ENCODE measurements at regions not wholly inside any gene's neighbourhood (a gene's known extent, or its start where the extent isn't known, plus 50 kb on each side); places are given as distances from the start of the nearest gene placed in this dataset.

DNA sequence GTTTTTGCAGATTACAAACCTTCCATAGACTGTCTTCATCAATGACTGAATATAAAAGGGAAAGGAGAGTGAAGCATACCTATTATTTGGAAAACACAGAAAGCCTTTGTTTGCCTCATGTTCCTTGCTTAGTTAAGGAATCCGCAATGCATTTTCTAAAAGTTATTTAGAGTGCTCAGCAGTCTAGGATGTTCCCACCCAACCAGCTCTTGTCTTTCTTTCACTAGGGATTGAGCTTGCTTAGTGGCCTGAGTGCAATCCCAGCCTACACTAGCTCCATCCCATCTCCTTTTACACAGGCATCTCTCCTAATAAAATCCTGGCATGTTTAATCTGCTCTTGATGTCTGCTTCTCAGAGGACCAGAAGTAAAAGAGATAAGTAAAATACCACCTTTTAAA is 850.5 kb upstream of the GJE1 start:
- no peaks in the 10 kb centered on the region for H3K27me3 ChIP-seq (ENCODE audit: control insufficient read depth, insufficient read depth, low read length)
- DNase-seq (ENCODE audit: low read depth) (no peak), FAIRE-seq (no peak)
- TF ChIP-seq, protein P1, sequence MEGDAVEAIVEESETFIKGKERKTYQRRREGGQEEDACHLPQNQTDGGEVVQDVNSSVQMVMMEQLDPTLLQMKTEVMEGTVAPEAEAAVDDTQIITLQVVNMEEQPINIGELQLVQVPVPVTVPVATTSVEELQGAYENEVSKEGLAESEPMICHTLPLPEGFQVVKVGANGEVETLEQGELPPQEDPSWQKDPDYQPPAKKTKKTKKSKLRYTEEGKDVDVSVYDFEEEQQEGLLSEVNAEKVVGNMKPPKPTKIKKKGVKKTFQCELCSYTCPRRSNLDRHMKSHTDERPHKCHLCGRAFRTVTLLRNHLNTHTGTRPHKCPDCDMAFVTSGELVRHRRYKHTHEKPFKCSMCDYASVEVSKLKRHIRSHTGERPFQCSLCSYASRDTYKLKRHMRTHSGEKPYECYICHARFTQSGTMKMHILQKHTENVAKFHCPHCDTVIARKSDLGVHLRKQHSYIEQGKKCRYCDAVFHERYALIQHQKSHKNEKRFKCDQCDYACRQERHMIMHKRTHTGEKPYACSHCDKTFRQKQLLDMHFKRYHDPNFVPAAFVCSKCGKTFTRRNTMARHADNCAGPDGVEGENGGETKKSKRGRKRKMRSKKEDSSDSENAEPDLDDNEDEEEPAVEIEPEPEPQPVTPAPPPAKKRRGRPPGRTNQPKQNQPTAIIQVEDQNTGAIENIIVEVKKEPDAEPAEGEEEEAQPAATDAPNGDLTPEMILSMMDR (IDR thresholded peaks at IDR 0.05; ENCODE audit: insufficient read depth, low read length, severe bottlenecking): no peak
- no peaks in the 10 kb centered on the region for H3K36me3 ChIP-seq (ENCODE audit: control insufficient read depth, insufficient read depth, low read length)
- H3K4me3 ChIP-seq (ENCODE audit: low read depth, low read length): no peak overlapping the region

GRCh38 chr6:141269684-141270083 is 863.0 kb upstream of the GJE1 start:
- Histone ChIP-seq H3K4me3 (ENCODE audit: low read depth, low read length) (no peak overlapping the region), H3K36me3 (ENCODE audit: control insufficient read depth, insufficient read depth, low read length) (no peaks in the 10 kb centered on the region), H3K27me3 (ENCODE audit: control insufficient read depth, insufficient read depth, low read length) (no peaks in the 10 kb centered on the region)
- FAIRE-seq (no peak), DNase-seq (ENCODE audit: low read depth) (no peak)
- TF ChIP-seq, protein P1 (IDR thresholded peaks at IDR 0.05; ENCODE audit: insufficient read depth, low read length, severe bottlenecking): no peak

DNA sequence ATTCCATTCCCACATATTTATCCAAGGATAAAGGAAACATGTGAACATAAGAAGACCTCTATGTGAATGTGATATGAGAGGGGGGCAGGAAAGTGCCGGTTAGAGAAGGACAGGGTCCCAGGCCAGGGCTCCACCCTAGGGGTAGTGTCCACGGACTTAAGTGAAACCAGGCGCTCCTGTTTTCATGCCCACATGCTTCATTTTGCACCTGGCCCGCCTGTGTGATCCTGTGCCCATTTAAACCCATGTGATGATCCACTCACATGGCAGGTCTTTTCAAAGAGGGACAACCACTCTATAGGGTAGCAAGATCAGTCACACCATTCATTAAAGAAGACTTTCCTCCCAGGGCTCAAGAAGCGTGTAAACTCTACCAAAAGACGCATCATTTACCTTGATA is 865.3 kb upstream of the GJE1 start:
- FAIRE-seq: no peak

GRCh38 chr6:141265756-141266623 is 866.7 kb upstream of the GJE1 start:
- FAIRE-seq (no peak), DNase-seq (ENCODE audit: low read depth) (peak; percentile 17)
- TF ChIP-seq, protein P1 (IDR thresholded peaks at IDR 0.05; ENCODE audit: insufficient read depth, low read length, severe bottlenecking): no peak
- Histone ChIP-seq H3K27me3 (ENCODE audit: control insufficient read depth, insufficient read depth, low read length) (no peaks in the 10 kb centered on the region), H3K4me3 (ENCODE audit: low read depth, low read length) (no peak overlapping the region), H3K36me3 (ENCODE audit: control insufficient read depth, insufficient read depth, low read length) (no peaks in the 10 kb centered on the region)

More for the DNA sequence above, 865.3 kb upstream of the GJE1 start:
- H3K4me3 ChIP-seq (ENCODE audit: low read depth, low read length): no peak overlapping the region
- no peaks in the 10 kb centered on the region for H3K27me3 ChIP-seq (ENCODE audit: control insufficient read depth, insufficient read depth, low read length)
- no peaks in the 10 kb centered on the region for H3K36me3 ChIP-seq (ENCODE audit: control insufficient read depth, insufficient read depth, low read length)
- DNase-seq (ENCODE audit: low read depth): no peak
- TF ChIP-seq, protein P1 (IDR thresholded peaks at IDR 0.05; ENCODE audit: insufficient read depth, low read length, severe bottlenecking): no peak

DNA sequence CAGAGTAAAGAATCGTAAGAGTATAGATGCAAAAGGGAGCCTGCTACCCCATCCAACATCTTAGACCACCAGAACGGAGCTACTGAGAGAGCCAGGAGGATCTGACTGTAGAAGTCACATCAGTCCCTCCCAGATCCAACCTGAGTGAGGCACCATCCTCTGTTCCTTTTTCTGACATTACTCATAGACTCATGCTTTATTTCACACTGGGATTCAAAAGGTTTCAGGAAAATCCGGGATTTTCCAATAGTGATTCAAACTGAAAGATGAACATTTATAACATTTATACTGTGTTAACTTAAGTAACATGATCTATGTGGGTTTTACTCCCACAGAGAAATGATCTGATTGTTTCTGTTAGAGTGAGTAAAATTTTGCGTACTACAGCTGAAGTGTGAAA is 868.6 kb upstream of the GJE1 start:
- Histone ChIP-seq H3K27me3 (ENCODE audit: control insufficient read depth, insufficient read depth, low read length) (no peaks in the 10 kb centered on the region), H3K4me3 (ENCODE audit: low read depth, low read length) (no peak overlapping the region), H3K36me3 (ENCODE audit: control insufficient read depth, insufficient read depth, low read length) (no peaks in the 10 kb centered on the region)
- no peak for FAIRE-seq
- DNase-seq (ENCODE audit: low read depth): peak; percentile 78
- TF ChIP-seq, protein P1 (IDR thresholded peaks at IDR 0.05; ENCODE audit: insufficient read depth, low read length, severe bottlenecking): no peak

Measured in bronchial epithelial cell (primary cell).